Gastroesophageal sphincter (tissue), 3 donors: ENCODE measurements at regions not wholly inside any gene's neighbourhood (a gene's known extent, or its start where the extent isn't known, plus 50 kb on each side); places are given as distances from the start of the nearest gene placed in this dataset.

Experiments
- EP300 ChIP-seq: sonication (generic); formaldehyde crosslinking; IDR thresholded peaks from one replicate; pipeline ENCODE4 v1.6.1; 2017; ENCODE audit warnings: antibody characterized with exemption, mild to moderate bottlenecking
- POLR2A ChIP-seq, 2 donors: fragments of 450-650 bp; IDR thresholded peaks; one replicate each; pipeline ENCODE4 v1.6.1; 2017; ENCODE audit warnings: antibody characterized with exemption in 2 of 2, mild to moderate bottlenecking in 2 of 2, moderate library complexity in 1 of 2
- POLR2AphosphoS5 ChIP-seq: sonication (generic); formaldehyde crosslinking; IDR thresholded peaks from one replicate; pipeline ENCODE4 v1.6.1; 2017; ENCODE audit warnings: antibody characterized with exemption
- TF ChIP-seq, protein P1 (sequence below), 4 experiments: fragments of 200-600 bp in 2 of 4; fragments of 450-650 bp in 2 of 4; sonication (generic) in 1 of 4; IDR thresholded peaks; one replicate each; pipeline ENCODE4 v1.5.1; 2017 to 2019; ENCODE audit warnings: antibody characterized with exemption in 4 of 4, mild to moderate bottlenecking in 2 of 4, moderate library complexity in 2 of 4

- TF ChIP-seq EP300 (no peak), POLR2A (IDR thresholded peaks at IDR 0.05) (no peak), POLR2AphosphoS5 (no peak)
- TF ChIP-seq, protein P1, sequence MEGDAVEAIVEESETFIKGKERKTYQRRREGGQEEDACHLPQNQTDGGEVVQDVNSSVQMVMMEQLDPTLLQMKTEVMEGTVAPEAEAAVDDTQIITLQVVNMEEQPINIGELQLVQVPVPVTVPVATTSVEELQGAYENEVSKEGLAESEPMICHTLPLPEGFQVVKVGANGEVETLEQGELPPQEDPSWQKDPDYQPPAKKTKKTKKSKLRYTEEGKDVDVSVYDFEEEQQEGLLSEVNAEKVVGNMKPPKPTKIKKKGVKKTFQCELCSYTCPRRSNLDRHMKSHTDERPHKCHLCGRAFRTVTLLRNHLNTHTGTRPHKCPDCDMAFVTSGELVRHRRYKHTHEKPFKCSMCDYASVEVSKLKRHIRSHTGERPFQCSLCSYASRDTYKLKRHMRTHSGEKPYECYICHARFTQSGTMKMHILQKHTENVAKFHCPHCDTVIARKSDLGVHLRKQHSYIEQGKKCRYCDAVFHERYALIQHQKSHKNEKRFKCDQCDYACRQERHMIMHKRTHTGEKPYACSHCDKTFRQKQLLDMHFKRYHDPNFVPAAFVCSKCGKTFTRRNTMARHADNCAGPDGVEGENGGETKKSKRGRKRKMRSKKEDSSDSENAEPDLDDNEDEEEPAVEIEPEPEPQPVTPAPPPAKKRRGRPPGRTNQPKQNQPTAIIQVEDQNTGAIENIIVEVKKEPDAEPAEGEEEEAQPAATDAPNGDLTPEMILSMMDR (IDR thresholded peaks at IDR 0.05): no peak
These were observed 265.5 kb upstream of the CD180 start for GRCh38 chr5:67462147-67462546.
